HG03439 (cell line): ENCODE measurements at regions not wholly inside any gene's neighbourhood (a gene's known extent, or its start where the extent isn't known, plus 50 kb on each side); places are given as distances from the start of the nearest gene placed in this dataset.
"Not testable (repeated sequence)": the region's sequence is repeated elsewhere in the genome, so short reads cannot be mapped to it uniquely, and the experiment has no call there.

Source experiments
- ATAC-seq: cut with Tn5 transposase; IDR thresholded peaks from one replicate; pipeline ENCODE4 v1.9.1; 2021; ENCODE audit warnings: mild to moderate bottlenecking, moderate library complexity; ENCODE audit not compliant: unreplicated experiment

GRCh38 chr3:18237251-18238005 lies 187.7 kb downstream of the SATB1 start:
- peak; percentile 64 for ATAC-seq

GRCh38 chr3:18236726-18237125 lies 188.4 kb downstream of the SATB1 start:
- no peak for ATAC-seq

DNA sequence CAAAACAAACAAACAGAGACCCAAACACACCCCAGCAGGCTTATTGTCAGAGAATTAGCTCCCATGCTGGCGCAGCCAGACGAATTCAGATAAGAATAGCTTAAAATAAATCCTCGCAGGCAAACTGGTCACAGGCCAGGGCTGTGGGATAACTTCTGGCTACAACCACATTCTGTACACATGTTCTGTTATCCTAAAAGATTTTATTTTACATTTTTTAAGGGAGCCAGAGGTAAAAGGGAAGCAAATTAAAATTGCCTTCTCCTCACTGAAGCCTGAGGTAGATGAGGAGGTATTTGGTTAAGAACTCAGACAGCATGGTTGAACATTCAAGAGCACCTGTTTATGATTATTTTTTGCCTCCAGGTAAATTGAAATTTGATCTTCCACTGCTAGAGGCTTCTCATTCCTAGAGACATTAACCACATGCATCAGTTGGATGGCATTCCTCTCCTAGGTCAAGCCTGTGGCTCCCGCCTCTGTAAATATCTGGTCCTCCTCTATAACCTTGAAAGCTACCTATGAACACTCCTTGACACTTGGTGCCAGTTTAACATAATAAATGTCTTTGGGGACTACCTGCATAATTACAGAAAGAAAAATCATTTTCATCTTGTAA lies 190.3 kb downstream of the SATB1 start:
- no peak for ATAC-seq

DNA sequence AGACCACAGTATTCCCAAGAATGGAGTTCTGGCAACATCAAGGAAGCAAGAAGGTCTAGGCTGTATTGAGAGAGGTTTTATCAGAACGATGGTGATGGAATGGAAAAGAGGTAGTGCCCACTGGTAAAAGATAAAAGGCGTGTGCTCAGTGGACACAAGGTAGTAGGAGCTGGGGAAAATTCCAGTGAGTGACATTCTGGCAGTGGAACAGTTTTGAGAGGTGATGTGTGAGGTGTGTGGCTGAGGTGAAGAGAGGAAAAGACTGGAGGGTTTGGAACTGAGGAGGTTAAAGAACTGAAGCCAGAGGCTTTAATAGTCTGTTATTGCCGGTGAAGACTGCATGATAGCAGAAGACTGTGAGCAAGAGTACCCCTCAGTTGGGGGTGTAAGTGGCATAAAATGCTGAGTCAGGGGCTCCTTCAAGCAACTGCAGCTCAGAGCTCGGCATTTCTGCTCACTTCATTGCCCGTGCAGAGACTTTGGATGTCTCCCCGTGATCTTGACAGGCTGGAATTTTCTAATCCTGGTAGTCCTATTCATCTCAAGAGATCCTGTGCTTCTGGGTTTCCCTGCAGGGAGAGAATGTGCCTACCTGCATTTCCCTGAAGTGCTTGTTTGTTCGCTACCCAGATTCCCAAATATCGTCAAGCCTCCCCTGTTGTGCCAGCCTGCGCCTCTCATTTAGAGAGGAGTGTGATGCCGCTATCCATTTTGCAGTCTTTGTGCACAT lies 191.0 kb downstream of the SATB1 start:
- no peak for ATAC-seq

DNA sequence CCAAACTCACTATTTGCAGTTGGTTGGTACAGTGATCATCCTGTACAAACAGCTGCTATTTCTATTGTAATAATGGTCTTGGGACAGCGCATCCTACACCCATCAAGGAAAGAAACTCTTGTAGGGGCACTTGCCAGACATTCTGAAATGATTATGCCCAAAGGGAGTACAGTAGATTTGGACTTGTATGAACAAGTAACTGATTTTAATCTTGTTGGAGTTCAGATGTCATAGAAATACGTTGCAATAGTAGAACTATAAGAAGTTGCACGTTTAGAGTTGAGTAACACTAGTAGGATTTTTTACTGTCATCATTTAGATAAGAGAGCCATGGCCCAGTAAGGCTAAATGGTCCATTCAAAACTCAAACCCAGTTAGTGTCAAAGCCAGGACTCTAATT lies 192.8 kb downstream of the SATB1 start:
- no peak for ATAC-seq

- no peak for ATAC-seq
These were observed 197.1 kb downstream of the SATB1 start for GRCh38 chr3:18228060-18228459.

DNA sequence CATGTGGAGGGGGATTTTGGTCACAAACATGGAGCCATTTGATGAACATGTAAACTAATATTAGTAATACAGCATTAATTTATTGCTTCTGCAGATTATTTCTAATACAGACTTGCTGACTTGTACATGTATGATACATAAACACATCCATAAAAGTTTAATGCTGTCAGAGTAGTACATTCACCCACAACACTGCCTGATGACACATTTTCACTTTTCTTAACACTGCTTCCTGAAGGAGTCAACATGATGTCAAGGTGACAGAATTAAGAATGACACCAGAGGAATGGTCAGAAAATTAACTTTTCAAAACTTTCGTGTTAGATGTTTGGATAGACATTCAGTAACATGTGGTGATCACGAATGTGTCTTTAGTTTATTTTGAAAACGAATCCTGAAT lies 199.4 kb downstream of the SATB1 start:
- ATAC-seq: no peak

DNA sequence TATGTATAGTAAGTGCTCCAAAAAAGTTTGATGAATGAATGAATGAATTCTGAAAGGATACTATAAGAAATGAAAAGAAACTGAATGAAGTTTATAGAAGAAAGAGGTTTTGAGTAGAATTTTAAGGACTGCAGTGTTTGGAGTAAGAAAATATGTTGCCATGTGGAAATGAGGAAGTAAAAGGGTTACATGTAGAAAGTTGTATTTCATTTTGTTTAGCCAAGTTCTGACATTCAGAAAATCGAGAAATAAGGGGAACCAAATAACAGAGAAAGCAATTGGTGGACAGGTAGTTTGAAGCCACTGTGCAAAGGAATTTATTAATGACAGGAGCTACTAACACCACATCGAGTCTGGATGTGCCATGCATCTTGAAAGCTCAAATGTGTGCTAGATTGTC lies 200.7 kb downstream of the SATB1 start:
- ATAC-seq: no peak

- peak; percentile 25 for ATAC-seq
These were observed 201.2 kb downstream of the SATB1 start for GRCh38 chr3:18223974-18224373.

DNA sequence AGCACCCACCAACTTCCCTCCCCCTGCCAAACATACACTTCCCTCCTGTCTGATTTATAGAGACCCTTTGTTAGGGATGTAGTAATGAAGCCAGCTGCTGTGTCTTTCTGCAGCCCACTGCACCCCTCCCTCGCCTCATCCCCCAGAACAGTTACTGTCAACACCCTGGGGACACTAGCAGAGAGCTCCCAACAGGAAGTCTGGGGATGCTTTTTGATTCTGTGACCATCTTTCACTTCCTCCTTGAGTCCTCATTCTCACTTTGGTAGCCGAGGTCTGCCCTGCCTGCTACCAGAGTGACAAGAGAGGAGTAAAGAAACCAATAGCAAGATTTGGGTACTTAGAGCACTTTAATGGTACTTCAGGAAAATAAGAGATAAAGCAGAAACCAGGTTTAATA lies 201.6 kb downstream of the SATB1 start:
- peak; percentile 97 for ATAC-seq

- no peak for ATAC-seq
These were observed 202.5 kb downstream of the SATB1 start for GRCh38 chr3:18222686-18223085.

- no peak for ATAC-seq
These were observed 207.5 kb downstream of the SATB1 start for GRCh38 chr3:18217507-18218174.

DNA sequence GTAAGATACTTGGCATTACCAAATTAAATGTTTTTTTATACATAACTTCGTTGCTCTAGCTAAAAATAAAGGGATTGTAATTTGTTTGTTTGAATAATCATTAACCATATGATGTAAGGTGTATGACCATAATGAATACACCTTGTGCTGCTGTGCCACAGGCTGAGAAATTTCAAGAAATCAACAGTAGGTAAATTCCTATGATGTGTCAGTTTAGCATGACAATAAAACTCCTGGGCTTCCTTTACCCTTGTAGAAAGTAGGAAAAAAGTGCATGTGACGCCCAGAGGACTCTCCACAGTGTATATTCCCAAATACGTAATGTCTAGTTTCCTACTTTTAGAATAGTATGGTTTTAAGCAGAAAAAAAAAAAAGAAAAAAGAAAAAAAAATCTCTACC lies 208.1 kb downstream of the SATB1 start:
- ATAC-seq: no peak

- no peak for ATAC-seq
These were observed 209.5 kb downstream of the SATB1 start for GRCh38 chr3:18215639-18216038.

DNA sequence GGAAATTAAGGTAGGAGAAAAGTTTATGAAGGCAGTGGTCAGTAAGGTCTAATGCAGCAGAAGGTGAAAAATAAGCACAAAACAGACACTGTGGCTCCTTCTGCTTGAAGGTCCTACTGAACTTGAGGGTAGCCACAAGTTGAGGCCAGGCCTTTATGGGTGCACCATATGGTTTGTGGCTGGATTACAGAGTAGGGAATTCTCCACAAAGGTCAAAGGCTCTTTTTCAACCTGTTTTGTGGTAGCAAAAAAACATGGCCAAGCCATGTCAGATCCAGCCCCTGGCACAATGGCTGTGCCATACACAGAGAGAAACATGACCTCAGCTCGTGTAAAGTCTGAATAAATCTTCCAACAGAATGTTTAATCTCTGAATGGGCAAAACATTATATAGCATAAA lies 214.0 kb downstream of the SATB1 start:
- no peak for ATAC-seq

DNA sequence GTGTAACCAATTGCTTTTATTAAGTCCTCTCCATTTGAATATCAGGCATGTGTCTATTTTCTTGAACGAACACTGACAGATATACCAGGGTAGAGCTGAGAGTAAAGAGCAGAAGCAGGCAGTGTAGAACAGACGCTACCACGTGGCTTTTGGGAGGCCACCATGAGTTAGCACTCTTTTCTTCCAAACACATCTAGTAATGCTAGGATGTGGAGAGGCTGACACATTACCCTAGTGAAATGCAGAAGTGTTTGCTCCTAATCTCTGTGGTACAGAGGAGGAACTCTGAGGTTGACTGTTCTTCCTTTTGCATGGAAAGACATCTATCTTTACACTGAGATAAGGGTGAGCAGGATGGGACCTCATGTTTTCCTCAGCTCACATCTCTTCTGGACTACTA lies 216.3 kb downstream of the SATB1 start:
- no peak for ATAC-seq

GRCh38 chr3:18208091-18208490 lies 217.0 kb downstream of the SATB1 start:
- no peak for ATAC-seq

- no peak for ATAC-seq
These were observed 217.9 kb downstream of the SATB1 start for GRCh38 chr3:18207226-18207625.

- not testable (repeated sequence) for ATAC-seq
These were observed 219.4 kb downstream of the SATB1 start for GRCh38 chr3:18205701-18206100.

DNA sequence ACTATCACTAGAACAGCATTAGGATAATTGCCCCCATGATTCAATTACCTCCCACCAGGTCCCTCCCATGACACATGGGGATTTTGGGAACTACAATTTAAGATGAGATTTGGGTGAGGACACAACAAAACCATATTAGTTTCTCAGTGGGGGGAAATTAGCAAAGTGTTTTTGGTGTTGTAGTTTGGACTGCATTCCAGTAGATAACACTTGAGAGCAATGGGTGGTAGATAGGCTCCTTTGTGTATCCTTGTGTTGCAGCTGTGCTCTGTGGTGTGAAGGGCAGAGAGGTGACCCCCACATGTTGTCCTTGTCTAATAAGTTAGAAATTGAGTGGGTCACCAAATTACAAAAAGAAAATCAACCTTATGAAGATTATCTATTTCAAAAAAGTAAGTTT lies 223.8 kb downstream of the SATB1 start:
- no peak for ATAC-seq

DNA sequence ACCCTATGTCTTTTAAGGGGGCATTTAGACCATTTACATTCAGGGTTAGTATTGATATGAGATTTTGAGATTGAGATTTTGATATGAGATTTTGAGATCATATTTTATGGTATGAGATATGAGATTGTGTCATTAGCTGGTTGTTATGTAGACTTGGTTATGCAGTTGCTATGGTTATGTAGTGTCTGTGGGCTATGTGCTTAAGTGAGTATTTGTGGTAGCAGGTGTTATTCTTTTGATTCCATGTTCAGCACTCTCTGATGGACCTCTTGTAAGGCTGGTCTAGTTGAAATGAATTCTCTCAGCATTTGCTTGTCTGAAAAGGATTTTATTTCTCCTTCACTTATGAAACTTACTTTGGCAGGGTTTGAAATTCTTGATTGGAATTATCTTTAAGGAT lies 225.4 kb downstream of the SATB1 start:
- no peak for ATAC-seq

GRCh38 chr3:18195836-18196235 lies 229.3 kb downstream of the SATB1 start:
- ATAC-seq: no peak
